GM23338 (cell line): ENCODE measurements at regions not wholly inside any gene's neighbourhood (a gene's known extent, or its start where the extent isn't known, plus 50 kb on each side); places are given as distances from the start of the nearest gene placed in this dataset.

Experiments used
- ATAC-seq: fragments of 200-7000 bp; cut with Tn5 transposase; 3 replicates; pipeline ENCODE4 v1.9.1; 2020
- DNase-seq: peaks from one replicate; pipeline ENCODE4 v3.0.0-alpha.2; 2015; ENCODE audit warnings: low spot score
- H2AFZ ChIP-seq: fragments of 200-600 bp; sonication (generic); 2 replicates; pipeline ENCODE4 v1.8.0; 2016; ENCODE audit warnings: antibody characterized with exemption, mild to moderate bottlenecking, moderate library complexity
- H3F3A ChIP-seq: fragments of 200-600 bp; sonication (generic); replicated peaks from 2 replicates; pipeline ENCODE4 v1.8.0; 2017; ENCODE audit warnings: antibody characterized with exemption, mixed run types, low read depth
- H3K27ac ChIP-seq: fragments of 200-600 bp; sonication (generic); 2 replicates; pipeline ENCODE4 v1.6.1; 2016; ENCODE audit warnings: low read depth
- H3K27me3 ChIP-seq: fragments of 200-600 bp; sonication (generic); 2 replicates; pipeline ENCODE4 v1.8.0; 2016; ENCODE audit warnings: mild to moderate bottlenecking, mixed run types, moderate library complexity; ENCODE audit not compliant: insufficient read depth
- H3K36me3 ChIP-seq: fragments of 200-600 bp; sonication (generic); 2 replicates; pipeline ENCODE4 v1.8.0; 2016; ENCODE audit warnings: mild to moderate bottlenecking; ENCODE audit not compliant: insufficient read depth
- H3K4me1 ChIP-seq: fragments of 200-600 bp; sonication (generic); 2 replicates; pipeline ENCODE4 v1.8.0; 2016; ENCODE audit warnings: mild to moderate bottlenecking, moderate library complexity; ENCODE audit not compliant: insufficient read depth
- H3K4me2 ChIP-seq: fragments of 200-600 bp; sonication (generic); 2 replicates; pipeline ENCODE4 v1.7.1; 2017; ENCODE audit warnings: mixed run types
- H3K4me3 ChIP-seq: fragments of 200-600 bp; sonication (generic); 2 replicates; pipeline ENCODE4 v1.6.1; 2016; ENCODE audit warnings: mixed run types
- H3K79me2 ChIP-seq: fragments of 200-600 bp; sonication (generic); replicated peaks from 2 replicates; pipeline ENCODE4 v1.8.0; 2017; ENCODE audit warnings: mild to moderate bottlenecking; ENCODE audit not compliant: insufficient read depth
- H3K9me2 ChIP-seq: fragments of 200-600 bp; sonication (generic); 2 replicates; pipeline ENCODE4 v1.8.0; 2017; ENCODE audit not compliant: insufficient read depth
- H4K20me1 ChIP-seq: fragments of 200-600 bp; sonication (generic); replicated peaks from 2 replicates; pipeline ENCODE4 v1.8.0; 2017; ENCODE audit warnings: mild to moderate bottlenecking; ENCODE audit not compliant: insufficient read depth
- H3K27ac Mint-ChIP-seq: 2 replicates; pipeline ENCODE4 v1.8.0; 2020; ENCODE audit warnings: inconsistent platforms, mild to moderate bottlenecking, moderate library complexity, mixed read lengths
- H3K27me3 Mint-ChIP-seq: 3 replicates; pipeline ENCODE4 v1.8.0; 2022; ENCODE audit warnings: low read depth, mild to moderate bottlenecking, moderate library complexity, mixed read lengths, inconsistent platforms; ENCODE audit not compliant: insufficient read depth, poor library complexity
- H3K36me3 Mint-ChIP-seq: 3 replicates; pipeline ENCODE4 v1.8.0; 2021; ENCODE audit warnings: low read depth, mild to moderate bottlenecking, inconsistent platforms, moderate library complexity, mixed read lengths
- H3K4me1 Mint-ChIP-seq: 3 replicates; pipeline ENCODE4 v1.8.0; 2020; ENCODE audit warnings: mild to moderate bottlenecking, inconsistent platforms, mixed read lengths
- H3K4me3 Mint-ChIP-seq: 3 replicates; pipeline ENCODE4 v1.8.0; 2021; ENCODE audit warnings: moderate library complexity, mild to moderate bottlenecking, inconsistent platforms, mixed read lengths
- H3K9me3 Mint-ChIP-seq: 3 replicates; pipeline ENCODE4 v1.8.0; 2020; ENCODE audit warnings: moderate library complexity, mild to moderate bottlenecking, inconsistent platforms, mixed read lengths
- CREB1 ChIP-seq: fragments of 250-450 bp; sonication (Bioruptor Pico); IDR thresholded peaks from 2 replicates; pipeline ENCODE4 v1.5.0; 2020; ENCODE audit warnings: low read depth, mild to moderate bottlenecking, moderate library complexity
- CTCF ChIP-seq, 2 experiments: fragments of 200-600 bp in 1 of 2; sonication (generic) in 1 of 2; conservative IDR thresholded peaks; 2 replicates each; pipeline versions ENCODE4 v1.5.1 to v1.6.1; 2016 to 2017; ENCODE audit warnings: antibody characterized with exemption in 2 of 2, low read depth in 2 of 2, mild to moderate bottlenecking in 2 of 2, moderate library complexity in 1 of 2
- ETS1 ChIP-seq: IDR thresholded peaks from 2 replicates; pipeline ENCODE4 v1.6.1; 2016; ENCODE audit warnings: antibody characterized with exemption
- EZH2 ChIP-seq: fragments of 200-600 bp; sonication (generic); IDR thresholded peaks from one replicate; pipeline ENCODE4 v1.8.0; 2017; ENCODE audit warnings: antibody characterized with exemption, mild to moderate bottlenecking, low read depth; ENCODE audit not compliant: unreplicated experiment
- EZH2phosphoT487 ChIP-seq: fragments of 200-600 bp; sonication (generic); IDR thresholded peaks from one replicate; pipeline ENCODE4 v1.8.1; 2018; ENCODE audit warnings: antibody characterized with exemption; ENCODE audit not compliant: unreplicated experiment
- JUNB ChIP-seq: IDR thresholded peaks from one replicate; pipeline ENCODE4 v1.6.1; 2016; ENCODE audit warnings: antibody characterized with exemption; ENCODE audit not compliant: unreplicated experiment
- NANOG ChIP-seq: IDR thresholded peaks from 2 replicates; pipeline ENCODE4 v1.6.1; 2016; ENCODE audit warnings: antibody characterized with exemption, borderline replicate concordance
- POLR2AphosphoS5 ChIP-seq: IDR thresholded peaks from 2 replicates; pipeline ENCODE4 v1.6.1; 2016; ENCODE audit warnings: antibody characterized with exemption, low read depth
- STAT1 ChIP-seq: IDR thresholded peaks from one replicate; pipeline ENCODE4 v1.6.1; 2016; ENCODE audit warnings: antibody characterized with exemption; ENCODE audit not compliant: unreplicated experiment
- ZNF462 ChIP-seq: fragments of 250-450 bp; sonication (Bioruptor Pico); IDR thresholded peaks from 2 replicates; pipeline ENCODE4 v1.5.0; 2020; ENCODE audit warnings: mild to moderate bottlenecking, moderate library complexity

- no peaks in the 10 kb centered on the region for H3K27me3 ChIP-seq
- no peak overlapping the region for H3K27ac ChIP-seq
- DNase-seq (no peak), ATAC-seq (no peak)
- Mint-ChIP-seq H3K36me3 (no peaks in the 10 kb centered on the region), H3K9me3 (peaks cover 3% of the 10 kb centered on the region; the same call in 1 of the 3 replicates), H3K27ac (no peak overlapping the region), H3K4me3 (no peak overlapping the region), H3K27me3 (no peaks in the 10 kb centered on the region), H3K4me1 (no peaks in the 10 kb centered on the region)
- H3K4me2 ChIP-seq, result no peak overlapping the region
- H3K36me3 ChIP-seq, result no peaks in the 10 kb centered on the region
- no peaks in the 10 kb centered on the region for H3K79me2 ChIP-seq
- H2AFZ ChIP-seq, result no peak overlapping the region
- H4K20me1 ChIP-seq, result no peaks in the 10 kb centered on the region
- H3F3A ChIP-seq, result no peaks in the 10 kb centered on the region
- no peaks in the 10 kb centered on the region; the same call in 1 of the 2 replicates for H3K9me2 ChIP-seq
- TF ChIP-seq ETS1 (no peak), JUNB (no peak)
- H3K4me1 ChIP-seq, result no peaks in the 10 kb centered on the region
- no peak overlapping the region for H3K4me3 ChIP-seq
Observed at GRCh38 chr6:163687075-163687474, 272.6 kb downstream of the QKI start.

- Histone ChIP-seq H3K27ac (no peak overlapping the region), H3F3A (no peaks in the 10 kb centered on the region), H3K9me2 (no peaks in the 10 kb centered on the region; the same call in 1 of the 2 replicates), H3K4me2 (no peak overlapping the region), H3K4me1 (no peaks in the 10 kb centered on the region), H3K36me3 (no peaks in the 10 kb centered on the region), H2AFZ (no peak overlapping the region), H3K4me3 (no peak overlapping the region), H3K79me2 (no peaks in the 10 kb centered on the region), H4K20me1 (no peaks in the 10 kb centered on the region), H3K27me3 (no peaks in the 10 kb centered on the region)
- no peaks in the 10 kb centered on the region for H3K36me3 Mint-ChIP-seq
- H3K4me3 Mint-ChIP-seq, result no peak overlapping the region
- H3K27ac Mint-ChIP-seq, result no peak overlapping the region
- no peak for ATAC-seq
- peaks cover 3% of the 10 kb centered on the region; the same call in 1 of the 3 replicates for H3K9me3 Mint-ChIP-seq
- TF ChIP-seq JUNB (no peak), ETS1 (no peak), EZH2phosphoT487 (no peak), NANOG (no peak), STAT1 (no peak), ZNF462 (no peak), EZH2 (no peak), CTCF (conservative IDR thresholded peaks at IDR 0.05; ENCODE audit: low read depth in 2 of 2) (no peak), CREB1 (no peak), POLR2AphosphoS5 (no peak)
- H3K4me1 Mint-ChIP-seq, result no peaks in the 10 kb centered on the region
- no peak for DNase-seq
- H3K27me3 Mint-ChIP-seq, result no peaks in the 10 kb centered on the region
Observed at GRCh38 chr6:163686301-163686700, 271.8 kb downstream of the QKI start.
